ENCODE measurements at regions not wholly inside any gene's neighbourhood (a gene's known extent, or its start where the extent isn't known, plus 50 kb on each side); places are given as distances from the start of the nearest gene placed in this dataset.

DNA sequence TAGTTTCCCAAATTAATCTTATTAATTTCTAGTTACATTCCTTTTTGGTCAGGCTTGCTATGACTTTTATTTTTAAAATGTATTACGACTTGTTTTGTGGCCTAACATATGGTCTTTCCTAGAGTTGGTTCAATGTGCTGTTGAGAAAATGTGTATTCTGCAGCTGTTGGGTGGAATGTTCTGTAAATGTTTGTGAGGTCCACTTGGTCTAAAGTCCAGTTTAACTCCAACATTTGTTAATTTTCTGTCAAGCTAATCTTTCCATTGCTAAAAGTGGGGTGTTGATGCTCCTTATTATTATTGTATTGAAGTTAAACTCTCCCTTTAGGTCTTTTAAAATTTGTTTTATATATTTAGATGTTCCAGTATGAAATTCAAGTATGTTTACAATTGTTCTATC is 1010.8 kb upstream of the EDIL3 start (continued):
- TF ChIP-seq TCF12 (IDR thresholded peaks at IDR 0.05; ENCODE audit: low read depth, low read length) = no peak

DNA sequence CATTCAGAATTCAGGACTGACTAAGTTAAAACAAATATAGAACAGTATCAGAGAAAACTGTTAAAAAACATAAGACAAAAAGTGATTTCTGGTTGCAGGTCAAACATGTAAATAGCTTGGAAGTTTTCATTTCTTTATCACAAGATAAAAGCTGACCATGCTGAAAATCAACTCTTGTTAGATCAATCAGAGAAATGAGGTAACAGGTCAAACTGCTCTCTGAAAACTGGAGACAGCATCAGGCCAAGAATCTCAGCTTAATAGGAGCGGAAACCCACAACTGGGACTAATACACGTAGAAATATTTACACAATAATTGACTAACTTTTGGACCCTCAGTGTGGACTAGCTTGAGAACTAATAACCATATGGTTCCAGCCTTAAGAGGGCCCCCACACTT is 1012.8 kb upstream of the EDIL3 start:
- CTCF ChIA-PET (ENCODE audit: partially characterized antibody) = no interaction called here
- Histone ChIP-seq H3K4me1 (replicated peaks in 1 of 4; ENCODE audit: control insufficient read depth in 3 of 4, insufficient read depth in 4 of 4, low read length in 3 of 4) (no peaks in the 10 kb centered on the region), H4K20me1 (replicated peaks in 1 of 2; ENCODE audit: control insufficient read depth in 1 of 2, insufficient read depth in 2 of 2, low read length in 2 of 2) (no peaks in the 10 kb centered on the region), H3K79me2 (ENCODE audit: control insufficient read depth in 1 of 2, insufficient read depth in 2 of 2, low read length in 2 of 2) (no peaks in the 10 kb centered on the region), H3K23ac (ENCODE audit: insufficient read length) (no peak overlapping the region), H2BK120ac (replicated peaks; ENCODE audit: low read depth, low read length) (no peak overlapping the region), H2BK12ac (ENCODE audit: low read depth, low read length) (no peak overlapping the region), H3K9ac (replicated peaks in 1 of 4; ENCODE audit: extremely low read depth in 1 of 4, low read depth in 3 of 4, low read length in 3 of 4) (no peak overlapping the region), H4K8ac (ENCODE audit: extremely low read depth, insufficient read depth, low read length) (no peak overlapping the region), H3K27me3 (replicated peaks in 1 of 4; ENCODE audit: control insufficient read depth in 3 of 4, extremely low read depth in 1 of 4, insufficient read depth in 3 of 4, low read length in 3 of 4) (no peaks in the 10 kb centered on the region), H3K27ac (ENCODE audit: low read depth, low read length) (no peak overlapping the region), H4K91ac (replicated peaks; ENCODE audit: insufficient read length, low read length) (no peak overlapping the region), H2BK5ac (ENCODE audit: low read depth, low read length) (no peak overlapping the region), H3K56ac (replicated peaks; ENCODE audit: insufficient read length, low read depth, low read length) (no peak overlapping the region), H3K79me1 (ENCODE audit: low read depth, low read length) (no peaks in the 10 kb centered on the region), H3K4me2 (ENCODE audit: insufficient read depth in 1 of 2, low read depth in 2 of 2, low read length in 2 of 2) (no peak overlapping the region), H3K4ac (replicated peaks; ENCODE audit: insufficient read length, low read depth, low read length) (no peak overlapping the region), H3K4me3 (ENCODE audit: extremely low read depth in 1 of 4, insufficient read depth in 2 of 4, low read depth in 3 of 4, low read length in 4 of 4) (no peak overlapping the region), H2BK15ac (ENCODE audit: low read length) (no peak overlapping the region), H2AFZ (ENCODE audit: low read length) (no peak overlapping the region), H4K5ac (ENCODE audit: insufficient read length, low read depth, low read length) (no peak overlapping the region), H3K18ac (ENCODE audit: extremely low read depth, low read length) (no peak overlapping the region), H2BK20ac (ENCODE audit: low read length) (no peak overlapping the region), H3K23me2 (ENCODE audit: low read depth, low read length) (no peaks in the 10 kb centered on the region), H2AK5ac (ENCODE audit: low read depth, low read length) (no peak overlapping the region), H3K9me3 (ENCODE audit: insufficient read depth in 2 of 2, low read depth in 1 of 2, low read length in 1 of 2) (no peaks in the 10 kb centered on the region), H3K14ac (ENCODE audit: insufficient read length) (no peak overlapping the region), H3K36me3 (ENCODE audit: control insufficient read depth in 2 of 4, insufficient read depth in 4 of 4, low read length in 3 of 4) (no peaks in the 10 kb centered on the region)
- no peak for FAIRE-seq
- WGBS, 2 experiments (ENCODE audit: extremely low coverage in 1 of 2, insufficient coverage in 1 of 2, insufficient read length in 1 of 2, insufficient replicate concordance in 2 of 2, low coverage in 1 of 2, low lambda C conversion rate in 2 of 2, missing lambda C conversion rate in 1 of 2) = 100% methylated on average over 2 of the region's 2 CpGs; no CpG with 5 or more reads in 1 of the 2 experiments
- POLR2A ChIA-PET (ENCODE audit: partially characterized antibody) = no interaction called here
- no peak for TF ChIP-seq SIRT6 (IDR thresholded peaks at IDR 0.05; ENCODE audit: low read length)
- TF ChIP-seq SRF (IDR thresholded peaks at IDR 0.05; ENCODE audit: low read depth, low read length) = no peak
- TF ChIP-seq CTBP2 (IDR thresholded peaks at IDR 0.05; ENCODE audit: borderline replicate concordance, insufficient read depth, insufficient read length, low read length) = no peak
- no peak for TF ChIP-seq SUZ12 (IDR thresholded peaks at IDR 0.05; ENCODE audit: low read length)
- no peak for TF ChIP-seq TCF12 (IDR thresholded peaks at IDR 0.05; ENCODE audit: low read depth, low read length)
- no peak for TF ChIP-seq YY1 (IDR thresholded peaks at IDR 0.05; ENCODE audit: low read depth, low read length)
- no peak for TF ChIP-seq RXRA (IDR thresholded peaks at IDR 0.05; ENCODE audit: insufficient read depth, low read depth, low read length)
- TF ChIP-seq POLR2A (IDR thresholded peaks at IDR 0.05; ENCODE audit: control extremely low read depth in 1 of 2, low read depth in 2 of 2, low read length in 2 of 2) = no peak
- TF ChIP-seq, protein P1, sequence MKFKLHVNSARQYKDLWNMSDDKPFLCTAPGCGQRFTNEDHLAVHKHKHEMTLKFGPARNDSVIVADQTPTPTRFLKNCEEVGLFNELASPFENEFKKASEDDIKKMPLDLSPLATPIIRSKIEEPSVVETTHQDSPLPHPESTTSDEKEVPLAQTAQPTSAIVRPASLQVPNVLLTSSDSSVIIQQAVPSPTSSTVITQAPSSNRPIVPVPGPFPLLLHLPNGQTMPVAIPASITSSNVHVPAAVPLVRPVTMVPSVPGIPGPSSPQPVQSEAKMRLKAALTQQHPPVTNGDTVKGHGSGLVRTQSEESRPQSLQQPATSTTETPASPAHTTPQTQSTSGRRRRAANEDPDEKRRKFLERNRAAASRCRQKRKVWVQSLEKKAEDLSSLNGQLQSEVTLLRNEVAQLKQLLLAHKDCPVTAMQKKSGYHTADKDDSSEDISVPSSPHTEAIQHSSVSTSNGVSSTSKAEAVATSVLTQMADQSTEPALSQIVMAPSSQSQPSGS (IDR thresholded peaks at IDR 0.05; ENCODE audit: low read length) = no peak
- TF ChIP-seq KDM5A (IDR thresholded peaks at IDR 0.05; ENCODE audit: low read length) = no peak
- TF ChIP-seq CBX5 (IDR thresholded peaks at IDR 0.05; ENCODE audit: low read depth, low read length) = no peak
- TF ChIP-seq BACH1 (IDR thresholded peaks at IDR 0.05; ENCODE audit: low read length) = no peak
- DNase-seq (ENCODE audit: low read depth in 1 of 2, low spot score in 2 of 2) = no peak

Measured in H1 (cell line).